ENCODE measurements at regions not wholly inside any gene's neighbourhood (a gene's known extent, or its start where the extent isn't known, plus 50 kb on each side); places are given as distances from the start of the nearest gene placed in this dataset.

DNA sequence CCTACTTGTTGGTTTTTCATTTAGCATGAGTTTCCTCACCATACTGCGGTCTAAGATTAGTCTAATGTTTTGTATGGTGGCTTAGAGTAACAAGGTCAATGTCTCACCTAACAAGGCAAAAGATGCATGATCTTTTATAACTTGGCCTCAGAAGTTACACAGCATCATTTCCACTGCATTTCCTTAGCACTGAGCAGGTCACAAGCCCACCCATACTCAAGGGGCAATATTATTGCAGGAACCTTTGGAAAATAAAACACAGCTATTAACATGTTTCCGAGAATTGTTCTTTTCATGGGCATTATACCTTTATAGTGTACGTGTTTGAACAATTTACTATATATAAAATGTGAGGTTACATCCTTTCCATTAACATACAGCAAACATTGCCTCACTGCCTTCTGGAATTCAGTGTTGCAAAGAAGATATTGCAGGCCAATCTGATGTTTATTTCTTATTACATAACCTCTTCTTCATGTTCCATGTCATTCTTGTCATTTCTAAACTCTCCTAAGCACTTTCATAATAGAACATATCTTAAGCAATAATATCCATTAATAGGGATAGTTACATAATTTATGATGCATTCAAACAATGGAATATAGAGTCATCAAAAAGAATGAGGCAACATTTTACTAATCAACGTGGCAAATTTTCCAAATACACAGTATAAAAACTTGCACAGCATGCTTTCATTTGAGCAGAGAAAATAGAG is 153.8 kb downstream of the AREG start:
- in situ Hi-C loops (cut with HindIII; ENCODE audit: low pct_ligation_motif_present, low pct_unique_long_range_greater_than_20kb, low sequenced_read_pairs) = no loop called here
- DNase-seq = no peak

GRCh38 chr4:74603186-74603585 is 158.2 kb downstream of the AREG start:
- no peak for DNase-seq
- in situ Hi-C loops (cut with HindIII; ENCODE audit: low pct_ligation_motif_present, low pct_unique_long_range_greater_than_20kb, low sequenced_read_pairs) = no loop called here

- in situ Hi-C loops (cut with HindIII; ENCODE audit: low pct_ligation_motif_present, low pct_unique_long_range_greater_than_20kb, low sequenced_read_pairs) = no loop called here
- no peak for DNase-seq
Observed at GRCh38 chr4:74608151-74608949, 163.4 kb downstream of the AREG start.

- DNase-seq = no peak
- in situ Hi-C loops (cut with HindIII; ENCODE audit: low pct_ligation_motif_present, low pct_unique_long_range_greater_than_20kb, low sequenced_read_pairs) = no loop called here
Observed at GRCh38 chr4:74610491-74610890, 165.6 kb downstream of the AREG start.

- in situ Hi-C loops (cut with HindIII; ENCODE audit: low pct_ligation_motif_present, low pct_unique_long_range_greater_than_20kb, low sequenced_read_pairs) = no loop called here
- no peak for DNase-seq
Observed at GRCh38 chr4:74612837-74613236, 167.9 kb downstream of the AREG start.

GRCh38 chr4:74613266-74613665 is 168.3 kb downstream of the AREG start:
- DNase-seq = no peak
- in situ Hi-C loops (cut with HindIII; ENCODE audit: low pct_ligation_motif_present, low pct_unique_long_range_greater_than_20kb, low sequenced_read_pairs) = no loop called here

DNA sequence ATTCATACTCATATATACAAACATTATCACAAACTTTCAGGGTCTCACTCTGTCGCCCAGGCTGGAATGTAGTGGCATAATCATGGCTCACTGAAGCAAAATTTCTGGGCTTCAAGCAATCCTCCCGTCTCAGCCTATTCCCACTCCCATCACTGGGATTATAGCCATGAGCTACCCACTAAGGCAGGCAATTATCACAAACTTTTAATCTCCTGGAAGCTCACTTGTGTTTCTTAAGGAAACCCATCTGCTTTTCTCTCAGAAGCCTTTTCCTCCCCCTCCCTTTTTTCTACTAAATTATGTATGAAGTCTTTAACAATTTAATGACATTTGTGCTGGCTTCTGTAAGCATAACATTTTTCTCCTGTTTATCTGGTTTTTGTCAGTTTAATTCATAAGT is 170.5 kb downstream of the AREG start:
- no peak for DNase-seq
- in situ Hi-C loops (cut with HindIII; ENCODE audit: low pct_ligation_motif_present, low pct_unique_long_range_greater_than_20kb, low sequenced_read_pairs) = no loop called here

DNA sequence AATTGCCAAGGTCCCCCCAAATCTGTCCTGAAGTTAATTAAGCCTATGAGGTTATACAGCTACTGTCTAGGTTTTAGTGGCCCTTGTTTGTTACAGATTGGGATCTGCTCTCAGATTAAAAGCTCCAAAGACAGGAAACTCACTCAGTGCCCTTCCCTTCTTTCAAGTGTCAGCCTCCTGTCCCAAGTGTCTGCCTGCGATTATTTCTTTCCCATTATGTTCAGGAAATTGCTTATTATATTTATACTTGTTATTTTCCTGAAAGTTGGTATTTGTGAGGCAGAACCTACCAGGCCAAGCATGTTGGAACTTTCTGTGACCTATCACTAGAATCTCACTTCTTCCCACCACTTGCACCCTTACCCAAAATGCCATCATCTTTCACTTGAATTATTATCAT is 173.2 kb downstream of the AREG start:
- in situ Hi-C loops (cut with HindIII; ENCODE audit: low pct_ligation_motif_present, low pct_unique_long_range_greater_than_20kb, low sequenced_read_pairs) = no loop called here
- DNase-seq = no peak

- peak; percentile 40 for DNase-seq
- in situ Hi-C loops (cut with HindIII; ENCODE audit: low pct_ligation_motif_present, low pct_unique_long_range_greater_than_20kb, low sequenced_read_pairs) = no loop called here
Observed at GRCh38 chr4:74618659-74619058, 173.7 kb downstream of the AREG start.

GRCh38 chr4:74619931-74620702 is 174.2 kb downstream of the BTC start:
- in situ Hi-C loops (cut with HindIII; ENCODE audit: low pct_ligation_motif_present, low pct_unique_long_range_greater_than_20kb, low sequenced_read_pairs) = no loop called here
- DNase-seq = no peak

GRCh38 chr4:74621616-74622015 is 172.7 kb downstream of the BTC start:
- in situ Hi-C loops (cut with HindIII; ENCODE audit: low pct_ligation_motif_present, low pct_unique_long_range_greater_than_20kb, low sequenced_read_pairs) = no loop called here
- no peak for DNase-seq

DNA sequence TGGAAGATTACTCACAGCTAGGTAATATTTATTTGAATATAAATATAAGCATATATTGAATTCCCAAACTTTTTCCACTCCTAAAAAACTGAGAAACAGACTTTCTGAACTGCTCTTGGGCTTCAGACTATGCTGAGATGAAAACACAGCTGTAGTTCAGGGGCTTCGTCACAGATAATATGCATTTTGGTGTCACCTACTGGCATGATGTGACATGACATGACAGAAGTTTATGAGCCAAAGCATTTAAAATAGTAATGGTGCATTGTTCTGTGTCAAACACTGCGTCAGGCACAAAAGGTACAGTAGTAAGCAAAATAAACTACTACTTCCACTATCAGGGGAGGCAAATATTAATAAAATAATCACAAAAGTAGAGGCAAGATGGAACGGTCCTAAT is 171.3 kb downstream of the BTC start:
- DNase-seq = peak; percentile 72
- in situ Hi-C loops (cut with HindIII; ENCODE audit: low pct_ligation_motif_present, low pct_unique_long_range_greater_than_20kb, low sequenced_read_pairs) = no loop called here

DNA sequence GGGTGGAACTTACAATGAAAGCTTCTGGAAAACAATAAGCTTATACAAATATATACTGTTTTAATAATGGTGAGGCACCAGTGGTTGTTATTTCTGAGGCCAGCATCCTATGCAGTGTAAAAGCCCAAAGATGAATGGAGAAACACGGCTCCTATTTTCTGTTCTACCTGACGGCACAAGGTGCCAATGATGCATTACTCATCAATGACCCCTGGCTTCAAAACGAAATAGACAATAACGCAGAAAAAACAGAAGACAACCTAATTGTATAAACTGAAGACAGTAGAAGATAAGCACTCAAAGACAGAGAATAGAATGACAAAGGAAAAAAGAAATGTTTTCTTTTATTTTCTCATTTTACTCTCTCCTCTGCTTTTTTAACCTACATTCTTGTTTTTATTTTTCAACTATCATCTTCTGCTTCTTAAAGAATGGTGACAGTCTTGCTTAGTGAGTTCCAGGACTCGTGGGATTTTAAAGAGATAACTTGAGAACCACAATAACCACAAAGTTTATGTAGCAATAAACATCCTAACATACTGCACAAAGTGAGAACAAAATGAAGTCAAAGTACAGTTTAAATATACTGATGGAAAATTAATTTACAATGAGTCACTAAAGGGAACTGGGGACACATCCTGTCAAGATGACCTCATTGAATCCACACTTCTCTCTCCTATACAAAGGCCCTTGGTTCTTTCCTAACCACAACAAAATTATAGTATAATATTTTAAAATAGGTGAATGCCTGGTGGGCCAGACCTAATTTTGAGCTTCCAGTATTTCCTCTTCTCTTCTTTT is 169.8 kb downstream of the BTC start:
- DNase-seq = peak; percentile 79
- in situ Hi-C loops (cut with HindIII; ENCODE audit: low pct_ligation_motif_present, low pct_unique_long_range_greater_than_20kb, low sequenced_read_pairs) = no loop called here

DNA sequence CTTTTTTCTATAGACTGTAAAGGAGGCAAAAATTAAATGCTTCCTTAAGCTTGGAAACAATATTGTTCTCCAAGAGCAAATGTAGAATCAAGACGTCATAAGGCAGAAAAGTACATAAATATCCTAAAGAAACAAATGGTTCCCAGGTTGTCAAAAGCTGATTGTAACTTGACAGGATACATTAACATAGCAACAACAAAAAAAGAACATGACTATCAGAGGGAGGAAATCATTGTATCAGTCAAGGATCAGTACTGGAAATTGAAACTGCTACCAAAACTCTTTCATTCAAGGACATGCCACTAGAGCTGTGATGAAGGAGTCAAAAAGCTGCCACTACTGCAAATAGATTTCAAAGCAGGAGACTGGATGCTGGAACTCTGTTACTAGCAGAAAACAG is 168.3 kb downstream of the BTC start:
- DNase-seq = no peak
- in situ Hi-C loops (cut with HindIII; ENCODE audit: low pct_ligation_motif_present, low pct_unique_long_range_greater_than_20kb, low sequenced_read_pairs) = no loop called here

DNA sequence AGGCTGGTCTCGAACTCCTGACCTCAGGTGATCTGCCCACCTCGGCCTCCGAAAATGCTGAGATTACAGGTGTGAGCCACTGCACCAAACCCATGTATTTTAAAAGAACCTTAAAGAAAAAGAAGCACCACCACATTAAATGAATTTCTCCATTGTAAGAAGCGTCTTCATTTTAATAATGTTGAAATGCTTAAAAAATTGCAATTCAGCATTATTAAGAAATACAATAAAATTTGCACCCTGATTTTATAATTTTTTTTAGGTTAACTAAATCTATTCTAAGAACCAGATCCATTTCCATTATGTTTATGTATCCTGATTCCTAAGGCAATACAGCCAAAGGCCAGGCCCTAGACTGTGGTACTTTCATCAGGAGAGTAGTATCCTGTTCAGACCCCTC is 167.2 kb downstream of the BTC start:
- in situ Hi-C loops (cut with HindIII; ENCODE audit: low pct_ligation_motif_present, low pct_unique_long_range_greater_than_20kb, low sequenced_read_pairs) = no loop called here
- DNase-seq = no peak

- no peak for DNase-seq
- in situ Hi-C loops (cut with HindIII; ENCODE audit: low pct_ligation_motif_present, low pct_unique_long_range_greater_than_20kb, low sequenced_read_pairs) = no loop called here
Observed at GRCh38 chr4:74627504-74627903, 166.8 kb downstream of the BTC start.

GRCh38 chr4:74628852-74629620 is 165.3 kb downstream of the BTC start:
- in situ Hi-C loops (cut with HindIII; ENCODE audit: low pct_ligation_motif_present, low pct_unique_long_range_greater_than_20kb, low sequenced_read_pairs) = no loop called here
- no peak for DNase-seq

- DNase-seq = no peak
- in situ Hi-C loops (cut with HindIII; ENCODE audit: low pct_ligation_motif_present, low pct_unique_long_range_greater_than_20kb, low sequenced_read_pairs) = no loop called here
Observed at GRCh38 chr4:74630551-74630950, 163.8 kb downstream of the BTC start.
